ENCODE measurements at regions not wholly inside any gene's neighbourhood (a gene's known extent, or its start where the extent isn't known, plus 50 kb on each side); places are given as distances from the start of the nearest gene placed in this dataset.

GRCh38 chr7:1365846-1366245 is 93.4 kb downstream of the MICALL2 start:
- Mint-ChIP-seq H3K4me1 (ENCODE audit: unreplicated experiment) (peaks cover 4% of the 10 kb centered on the region), H3K36me3 (ENCODE audit: unreplicated experiment) (no peaks in the 10 kb centered on the region), H3K27ac (ENCODE audit: unreplicated experiment) (no peak overlapping the region), H3K4me3 (ENCODE audit: unreplicated experiment) (no peak overlapping the region), H3K9me3 (ENCODE audit: unreplicated experiment) (no peaks in the 10 kb centered on the region), H3K27me3 (ENCODE audit: unreplicated experiment) (peaks cover 29% of the 10 kb centered on the region)
- DNase-seq (ENCODE audit: extremely low spot score, unreplicated experiment), result no peak
- no peak for TF ChIP-seq CTCF (IDR thresholded peaks at IDR 0.05)

GRCh38 chr7:1366801-1367405 is 92.4 kb downstream of the MICALL2 start:
- Mint-ChIP-seq H3K9me3 (ENCODE audit: unreplicated experiment) (no peaks in the 10 kb centered on the region), H3K27ac (ENCODE audit: unreplicated experiment) (no peak overlapping the region), H3K4me3 (ENCODE audit: unreplicated experiment) (no peak overlapping the region), H3K4me1 (ENCODE audit: unreplicated experiment) (peaks cover 4% of the 10 kb centered on the region), H3K27me3 (ENCODE audit: unreplicated experiment) (peaks cover 29% of the 10 kb centered on the region), H3K36me3 (ENCODE audit: unreplicated experiment) (no peaks in the 10 kb centered on the region)
- no peak for TF ChIP-seq CTCF (IDR thresholded peaks at IDR 0.05)
- DNase-seq (ENCODE audit: extremely low spot score, unreplicated experiment), result no peak

GRCh38 chr7:1367501-1368183 is 91.6 kb downstream of the MICALL2 start:
- DNase-seq (ENCODE audit: extremely low spot score, unreplicated experiment), result no peak
- TF ChIP-seq CTCF (IDR thresholded peaks at IDR 0.05), result no peak
- H3K36me3 Mint-ChIP-seq (ENCODE audit: unreplicated experiment), result no peaks in the 10 kb centered on the region
- peaks cover 4% of the 10 kb centered on the region for H3K4me1 Mint-ChIP-seq (ENCODE audit: unreplicated experiment)
- no peak overlapping the region for H3K27ac Mint-ChIP-seq (ENCODE audit: unreplicated experiment)
- H3K27me3 Mint-ChIP-seq (ENCODE audit: unreplicated experiment), result peaks cover 34% of the 10 kb centered on the region
- no peak overlapping the region for H3K4me3 Mint-ChIP-seq (ENCODE audit: unreplicated experiment)
- no peaks in the 10 kb centered on the region for H3K9me3 Mint-ChIP-seq (ENCODE audit: unreplicated experiment)

- H3K4me3 Mint-ChIP-seq (ENCODE audit: unreplicated experiment), result no peak overlapping the region
- H3K27me3 Mint-ChIP-seq (ENCODE audit: unreplicated experiment), result peaks cover 40% of the 10 kb centered on the region
- H3K9me3 Mint-ChIP-seq (ENCODE audit: unreplicated experiment), result no peaks in the 10 kb centered on the region
- peaks cover 4% of the 10 kb centered on the region for H3K4me1 Mint-ChIP-seq (ENCODE audit: unreplicated experiment)
- no peaks in the 10 kb centered on the region for H3K36me3 Mint-ChIP-seq (ENCODE audit: unreplicated experiment)
- no peak for DNase-seq (ENCODE audit: extremely low spot score, unreplicated experiment)
- no peak overlapping the region for H3K27ac Mint-ChIP-seq (ENCODE audit: unreplicated experiment)
- TF ChIP-seq CTCF (IDR thresholded peaks at IDR 0.05), result no peak
These were observed 91.0 kb downstream of the MICALL2 start for GRCh38 chr7:1368184-1368681.

Data from osteocyte (in vitro differentiated cells).